ENCODE measurements at regions not wholly inside any gene's neighbourhood (a gene's known extent, or its start where the extent isn't known, plus 50 kb on each side); places are given as distances from the start of the nearest gene placed in this dataset.

DNA sequence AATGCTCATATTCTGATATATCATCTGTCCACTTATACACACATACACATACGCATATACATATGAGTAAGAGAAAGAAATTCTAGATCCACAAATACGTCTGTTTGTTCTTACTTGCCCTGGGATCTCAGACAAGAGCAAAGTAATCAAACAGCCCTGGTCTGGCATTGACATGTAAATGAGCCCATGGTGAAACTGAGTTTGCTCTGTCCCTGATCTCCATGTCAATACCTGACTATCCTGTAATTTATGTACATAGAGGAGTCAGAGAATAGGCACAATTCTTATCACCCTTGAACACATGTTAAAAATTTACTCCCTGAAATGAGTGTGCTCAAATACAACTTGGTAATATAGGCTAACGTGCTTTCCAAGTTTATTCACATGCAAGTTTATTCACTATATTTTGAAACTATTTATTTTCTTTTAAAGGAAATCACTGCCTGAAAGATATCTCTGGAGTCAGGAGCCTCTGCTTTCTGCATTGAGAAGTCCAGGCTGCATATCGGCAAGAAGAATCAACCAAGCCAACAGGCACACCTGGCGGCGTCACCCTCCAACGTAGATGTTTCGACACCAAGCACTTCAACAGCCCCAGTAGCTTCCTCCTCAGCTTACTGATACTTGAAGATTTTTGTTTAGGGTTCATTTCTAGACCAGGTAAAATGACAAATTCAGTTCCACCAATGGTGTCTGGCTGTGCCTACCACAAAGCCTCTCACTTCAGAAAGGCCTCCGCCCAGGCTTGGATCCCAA lies 100.6 kb downstream of the CMPK2 start:
- DNase-seq, result no peak

DNA sequence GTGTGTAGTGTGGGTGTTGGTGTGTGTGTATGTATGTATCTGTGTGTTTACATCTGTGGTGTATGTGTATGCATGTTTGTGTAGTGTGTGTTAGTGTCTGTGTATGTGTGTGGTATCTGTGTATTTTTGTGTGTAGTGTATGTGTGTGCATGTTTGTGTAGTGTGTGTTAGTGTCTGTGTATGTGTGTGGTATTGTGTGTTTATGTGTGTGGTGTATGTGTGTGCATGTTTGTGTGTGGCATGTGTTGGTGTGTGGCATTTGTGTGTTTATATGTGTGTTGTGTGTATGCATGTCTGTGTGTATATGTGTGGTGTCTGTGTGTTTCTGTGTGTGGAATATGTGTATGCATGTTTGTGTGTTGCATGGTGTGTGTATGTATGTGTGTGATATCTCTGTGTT lies 96.4 kb downstream of the CMPK2 start:
- no peak for DNase-seq

DNA sequence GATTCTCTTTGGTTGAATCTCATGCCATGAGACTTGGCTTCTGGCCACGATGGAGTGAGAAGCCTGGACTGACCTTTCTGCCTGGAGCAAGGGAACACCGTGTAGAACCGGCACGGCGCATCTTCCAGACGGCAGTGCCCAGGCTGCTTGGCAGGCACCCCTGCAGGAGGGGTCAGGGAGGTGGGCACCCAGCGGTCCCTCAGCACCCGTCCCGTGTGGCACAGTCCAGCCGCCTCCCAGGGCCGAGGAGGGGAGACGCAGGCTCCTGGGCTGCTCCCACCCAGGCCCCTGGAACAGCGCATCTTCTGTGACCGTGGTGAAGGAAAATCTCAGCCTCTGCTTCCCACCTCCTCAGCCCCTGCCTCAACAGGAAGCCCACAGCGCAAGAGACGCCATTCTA lies 95.7 kb downstream of the CMPK2 start:
- DNase-seq, result no peak

DNA sequence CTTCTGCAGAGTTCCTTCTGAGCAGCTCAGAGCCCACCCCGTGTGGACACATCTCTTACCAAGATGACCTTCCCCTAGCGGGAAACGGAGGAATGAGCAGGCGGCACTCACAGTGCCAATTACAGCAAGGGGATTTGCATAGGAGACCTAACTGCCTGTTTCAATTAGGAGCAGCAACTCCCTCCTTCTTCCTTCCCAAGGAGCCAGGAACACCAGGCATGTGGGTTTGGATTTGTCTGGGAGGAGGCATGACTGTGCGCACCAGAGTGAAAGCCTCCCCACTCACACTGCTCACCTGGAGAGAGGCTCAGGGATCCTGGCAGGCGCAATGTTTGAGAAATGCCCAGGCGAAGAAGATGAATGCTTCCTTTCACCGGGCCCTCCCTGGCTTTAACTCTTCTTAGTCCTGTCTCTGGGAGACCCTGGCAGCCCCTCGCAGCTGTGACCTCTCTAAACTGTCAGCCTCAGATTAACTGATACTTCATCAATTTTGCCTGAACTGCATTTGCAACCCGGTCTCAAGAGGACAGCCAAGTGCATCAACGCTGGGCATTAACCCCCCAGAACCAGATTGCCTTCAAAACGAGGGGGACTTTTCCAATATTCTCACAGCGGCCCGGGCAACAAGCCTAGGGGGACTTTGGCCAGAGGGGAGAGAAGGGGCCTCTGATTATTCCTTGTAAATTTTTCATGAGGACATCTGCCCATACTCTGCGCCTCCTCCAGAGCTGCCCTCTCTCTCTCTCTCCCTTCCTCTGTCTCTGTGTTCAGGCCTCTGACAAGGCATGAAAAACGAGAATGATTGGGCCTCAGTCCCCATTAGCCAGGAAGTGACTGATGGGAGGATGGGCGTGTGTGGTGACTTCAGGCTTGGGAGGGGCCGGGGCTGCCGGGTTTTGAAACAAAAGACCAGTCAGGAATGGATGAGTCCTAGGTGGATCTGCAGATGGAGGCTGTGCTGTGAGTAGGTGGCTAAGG lies 93.8 kb downstream of the CMPK2 start:
- no peak for DNase-seq

DNA sequence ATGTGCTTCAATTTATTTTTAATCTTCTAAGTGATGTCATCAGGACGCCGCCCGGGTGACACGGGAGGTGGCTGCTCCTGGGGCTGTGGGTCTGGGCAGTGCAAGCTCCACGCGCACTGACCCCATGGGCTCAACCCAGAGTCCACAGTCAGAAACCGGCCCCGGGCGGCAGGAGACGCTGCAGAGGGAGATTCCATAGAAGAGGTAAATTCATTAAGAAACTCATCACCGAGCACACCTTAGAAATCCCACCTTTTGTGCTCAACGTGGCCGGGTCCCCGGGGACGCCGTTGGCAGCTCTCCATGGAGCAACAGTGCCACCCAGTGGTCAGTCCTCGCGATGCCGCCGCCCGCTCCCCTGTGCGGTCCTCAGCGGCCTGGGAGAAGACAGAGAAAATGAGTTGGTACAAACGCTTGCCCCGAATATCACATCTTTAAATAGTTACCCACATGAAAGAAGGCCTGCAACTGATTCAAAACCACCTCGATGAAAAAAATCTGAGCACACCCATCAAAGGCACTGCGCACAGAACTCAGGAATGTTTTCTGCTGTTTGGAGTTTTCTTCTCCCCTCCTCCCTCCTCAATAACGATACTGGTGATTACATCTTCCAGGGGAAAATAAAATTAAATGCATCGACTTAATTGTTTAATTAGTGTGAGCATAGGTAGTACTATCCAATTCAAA lies 92.6 kb downstream of the CMPK2 start:
- DNase-seq, result peak; percentile 70

DNA sequence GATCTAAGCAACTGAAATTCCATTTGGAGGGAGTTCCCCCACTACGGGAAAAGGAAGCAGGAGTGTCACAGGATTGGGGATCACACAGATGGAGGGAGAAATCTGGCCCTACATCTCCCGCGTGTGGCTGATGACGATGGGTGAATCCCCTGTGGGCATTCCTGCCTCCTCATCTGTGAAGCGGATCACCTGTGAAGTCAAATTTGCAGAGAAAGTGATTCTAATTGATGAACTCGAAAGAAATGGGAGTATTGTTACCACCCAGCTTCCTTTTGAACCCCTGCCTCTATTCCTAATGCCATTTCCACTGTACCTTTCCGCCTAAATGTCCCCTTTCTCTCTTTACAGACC lies 92.0 kb downstream of the CMPK2 start:
- DNase-seq, result no peak

DNA sequence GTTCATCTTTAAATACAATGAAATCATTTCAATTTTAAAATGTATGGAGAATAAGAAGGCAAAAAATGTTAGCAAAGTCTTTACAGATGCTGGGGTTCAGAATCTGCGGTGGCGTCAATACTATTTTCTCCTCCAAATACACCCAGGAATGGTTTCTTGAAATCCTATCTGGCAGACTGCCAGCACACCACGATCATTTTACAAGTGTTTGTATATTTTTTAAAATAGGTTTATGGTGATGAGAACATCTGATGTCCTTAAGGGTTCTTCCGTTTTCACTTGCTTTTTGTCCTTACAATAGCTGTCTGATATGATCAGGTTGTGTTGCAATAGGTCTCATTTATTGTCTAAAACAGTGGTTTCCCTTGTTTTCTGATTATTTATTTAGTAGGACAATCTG lies 89.6 kb downstream of the CMPK2 start:
- no peak for DNase-seq

DNA sequence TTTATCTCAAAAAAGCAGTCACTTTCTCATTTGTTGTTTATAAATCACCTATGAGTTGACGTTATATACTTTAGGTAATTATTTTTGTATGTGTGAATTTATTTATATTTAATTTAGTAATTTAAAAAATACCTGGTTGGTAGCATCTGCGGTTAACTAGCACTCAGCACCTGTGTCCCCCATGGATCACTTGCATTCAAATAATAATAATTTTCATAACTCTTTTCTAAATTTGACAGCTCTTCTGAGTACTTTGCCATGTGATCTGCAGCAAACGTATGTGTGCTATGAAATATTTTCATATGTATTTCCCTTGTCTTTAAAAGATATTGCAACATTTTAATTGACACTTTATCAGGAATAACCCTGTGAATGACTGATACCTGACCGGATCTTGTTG lies 88.1 kb downstream of the CMPK2 start:
- no peak for DNase-seq

DNA sequence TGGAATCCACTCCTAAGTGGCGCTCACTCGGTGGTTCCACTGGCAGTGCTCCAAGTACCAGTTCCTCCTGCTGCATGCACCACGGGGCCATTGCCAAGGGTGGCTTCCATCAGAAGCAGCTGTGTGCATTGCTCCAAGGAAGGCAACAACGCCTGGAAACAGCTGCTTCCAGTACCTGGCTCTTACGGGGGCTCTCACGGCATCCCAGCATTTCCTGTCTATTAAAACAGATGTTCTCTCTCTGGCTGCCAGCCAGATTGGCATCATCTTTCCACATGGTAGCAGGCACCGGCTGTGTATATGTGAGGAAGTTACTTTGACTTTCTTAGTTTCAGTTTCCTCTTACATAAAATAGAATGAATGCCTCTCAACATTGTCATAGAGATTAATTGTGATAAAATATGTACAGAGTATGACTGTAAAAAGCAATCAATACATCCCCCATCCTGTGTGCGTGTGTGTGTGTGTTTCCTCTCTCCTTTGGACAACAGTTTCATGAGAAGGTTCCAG lies 84.9 kb downstream of the CMPK2 start:
- DNase-seq, result no peak

DNA sequence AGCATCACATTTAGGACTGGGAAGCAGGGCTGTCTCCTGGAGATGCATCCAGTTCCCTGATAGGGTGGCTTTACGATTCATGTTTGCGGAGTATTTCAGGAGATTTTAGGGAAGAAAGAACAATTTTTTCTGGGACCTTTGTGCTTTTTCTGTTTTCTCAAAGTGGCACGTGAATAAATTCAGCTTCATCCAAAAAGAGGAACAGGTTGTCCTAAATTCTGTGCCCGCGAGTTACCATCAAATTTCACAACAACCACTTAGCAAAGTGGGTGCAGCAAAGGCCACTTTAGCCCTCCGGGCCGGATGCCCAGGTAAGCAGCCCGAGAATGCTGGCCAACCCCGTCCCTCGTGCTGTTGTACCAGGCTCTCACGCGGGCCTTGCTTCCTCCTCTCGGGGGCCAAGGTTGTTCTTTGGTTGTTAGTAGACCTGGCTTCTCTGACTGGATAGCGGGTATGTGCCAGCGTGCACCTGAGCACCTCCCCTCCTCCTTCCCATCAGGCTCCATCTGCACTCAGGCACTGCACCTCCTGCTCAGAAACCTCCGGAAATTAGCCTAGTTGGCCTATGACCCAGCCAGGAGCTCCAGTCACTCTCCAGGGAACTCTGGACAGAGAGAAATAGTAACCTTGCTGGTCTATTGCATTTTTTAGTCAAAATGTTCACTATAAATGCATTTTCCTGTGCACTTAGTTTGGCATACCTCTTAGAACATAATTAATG lies 83.0 kb downstream of the CMPK2 start:
- no peak for DNase-seq

DNA sequence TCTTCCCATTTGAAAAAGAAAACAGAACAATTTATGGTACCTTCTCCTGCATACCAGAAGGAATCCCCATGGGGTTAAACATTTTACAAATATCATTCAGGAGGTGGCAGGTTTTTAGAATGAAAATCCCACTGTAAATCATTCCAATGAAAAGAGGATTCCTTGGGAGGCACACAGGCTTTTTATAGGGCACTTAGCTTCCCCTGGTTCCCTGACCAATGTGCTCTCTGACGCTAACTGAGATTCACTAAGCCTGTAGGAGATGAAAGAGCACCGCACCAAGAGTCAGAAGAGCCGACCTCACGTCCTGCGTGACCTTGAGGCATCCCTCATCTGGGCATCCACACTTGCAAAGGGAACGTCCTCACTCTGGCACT lies 82.5 kb downstream of the CMPK2 start:
- no peak for DNase-seq

DNA sequence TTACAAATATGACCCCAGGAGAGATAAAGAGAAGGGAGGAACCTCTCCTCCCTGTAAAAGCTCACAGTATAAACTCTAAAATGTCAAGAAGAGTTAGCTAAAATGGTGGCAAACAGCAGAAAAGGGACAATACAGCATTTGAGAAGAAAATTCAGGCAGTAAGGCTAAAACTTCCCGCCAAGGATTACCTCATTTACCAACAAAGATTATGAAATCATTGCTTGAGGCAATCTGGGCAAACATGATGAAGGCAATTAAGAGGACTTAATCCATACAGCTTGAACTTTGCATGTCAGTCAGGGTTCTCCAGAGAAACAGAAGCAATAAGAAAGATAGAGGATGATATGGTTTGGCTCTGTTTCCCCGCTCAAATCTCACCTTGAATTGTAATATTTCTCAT lies 81.4 kb downstream of the CMPK2 start:
- DNase-seq, result no peak

DNA sequence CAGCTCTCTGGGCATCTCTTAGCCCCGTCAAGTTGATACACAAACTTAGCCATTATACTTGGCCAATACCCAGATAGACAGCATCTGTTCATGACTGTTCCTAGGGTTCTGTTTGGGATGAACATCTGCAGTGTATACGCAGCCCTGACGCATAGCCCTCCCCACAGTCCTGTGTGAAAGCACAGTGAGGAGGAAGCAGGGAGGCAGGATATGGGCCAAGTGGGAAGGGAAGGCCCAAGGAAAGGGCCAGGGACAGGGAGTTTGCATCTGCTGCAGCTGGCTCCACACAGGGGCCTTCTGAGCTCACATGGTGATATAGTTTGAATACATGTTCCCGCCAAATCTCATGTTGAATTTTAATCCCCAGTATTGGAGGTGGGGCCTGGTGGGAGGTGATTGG lies 80.2 kb downstream of the CMPK2 start:
- DNase-seq, result no peak

DNA sequence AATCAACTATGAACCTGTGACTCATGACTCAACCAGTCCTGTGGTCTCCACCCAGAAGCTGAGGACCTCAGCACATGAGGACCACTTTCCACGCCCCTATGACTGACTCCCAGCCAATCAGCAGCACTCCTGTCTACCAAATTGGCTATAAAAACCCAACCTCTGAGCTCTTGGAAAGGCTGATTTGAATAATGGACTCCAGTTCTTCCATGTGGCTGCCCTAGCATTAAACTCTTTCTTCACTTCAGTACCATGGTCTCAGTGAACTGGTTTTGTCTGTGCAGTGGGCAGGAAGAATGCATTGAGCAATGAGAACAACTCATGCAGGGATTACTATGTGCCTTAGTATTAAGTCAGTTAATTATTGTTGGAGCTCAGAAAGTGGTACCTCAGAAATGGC lies 78.3 kb downstream of the CMPK2 start:
- DNase-seq, result no peak

DNA sequence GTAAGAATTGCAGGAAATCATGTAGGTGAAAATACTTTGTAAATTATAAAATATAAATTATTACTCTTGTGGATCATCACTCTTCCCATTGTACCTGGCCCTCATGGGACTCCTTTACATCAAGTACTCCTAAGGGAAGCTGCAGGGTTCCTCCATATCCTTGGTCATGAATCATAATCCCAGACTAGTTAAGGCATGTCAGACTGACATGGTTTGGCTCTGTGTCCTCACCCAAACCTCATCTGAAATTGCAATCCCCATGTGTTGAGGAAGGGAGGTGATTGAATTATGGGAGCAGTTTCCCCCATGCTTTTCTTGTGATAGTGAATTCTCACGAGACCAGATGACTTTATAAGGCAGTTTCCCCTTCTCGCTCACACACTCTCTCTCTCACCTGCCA lies 77.1 kb downstream of the CMPK2 start:
- DNase-seq, result no peak

DNA sequence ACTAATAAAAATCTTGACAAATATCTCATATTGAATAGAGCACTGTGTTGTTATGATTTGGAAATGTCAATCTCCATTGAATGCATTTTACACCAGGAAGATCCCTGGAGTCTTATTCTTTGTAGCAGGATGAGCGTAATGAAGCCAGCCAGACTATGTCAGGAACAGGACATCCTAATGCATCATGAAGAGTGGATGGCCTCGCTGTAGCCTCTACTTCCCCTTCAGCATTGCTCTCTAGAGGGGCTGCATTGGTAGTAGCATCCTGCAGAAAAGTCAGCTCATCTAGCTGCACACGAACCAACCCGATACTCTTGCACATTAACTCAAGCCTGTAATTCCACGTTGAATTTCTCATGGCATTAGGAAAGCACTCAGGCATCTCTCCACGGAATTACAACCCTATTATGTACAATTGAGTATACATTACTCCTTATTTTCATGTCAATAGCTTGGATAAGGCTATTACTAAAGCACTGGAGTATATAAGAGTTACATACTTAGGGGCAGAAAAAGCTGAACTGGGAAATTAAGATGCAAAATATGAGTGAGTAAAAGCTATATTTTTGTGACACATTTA lies 76.1 kb downstream of the CMPK2 start:
- no peak for DNase-seq

DNA sequence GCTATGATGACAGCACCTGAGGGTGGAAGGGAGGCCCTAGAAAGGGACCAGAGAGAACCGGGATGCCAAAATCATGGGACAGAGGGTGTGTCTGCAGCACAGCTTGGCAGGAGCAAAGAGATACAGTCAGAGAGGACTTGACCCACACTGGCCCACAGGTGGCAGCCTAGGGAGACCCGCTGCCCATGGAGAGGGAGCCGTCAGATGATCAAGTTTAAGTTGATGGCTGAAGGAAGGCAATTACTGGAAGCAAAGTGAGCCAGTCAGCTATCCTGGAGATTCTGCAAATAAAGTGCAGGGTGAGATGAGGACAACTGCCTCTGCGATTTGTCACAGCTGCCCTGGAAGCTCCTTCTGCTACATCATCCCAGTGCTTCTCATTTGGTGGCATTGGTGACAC lies 74.0 kb downstream of the CMPK2 start:
- no peak for DNase-seq

DNA sequence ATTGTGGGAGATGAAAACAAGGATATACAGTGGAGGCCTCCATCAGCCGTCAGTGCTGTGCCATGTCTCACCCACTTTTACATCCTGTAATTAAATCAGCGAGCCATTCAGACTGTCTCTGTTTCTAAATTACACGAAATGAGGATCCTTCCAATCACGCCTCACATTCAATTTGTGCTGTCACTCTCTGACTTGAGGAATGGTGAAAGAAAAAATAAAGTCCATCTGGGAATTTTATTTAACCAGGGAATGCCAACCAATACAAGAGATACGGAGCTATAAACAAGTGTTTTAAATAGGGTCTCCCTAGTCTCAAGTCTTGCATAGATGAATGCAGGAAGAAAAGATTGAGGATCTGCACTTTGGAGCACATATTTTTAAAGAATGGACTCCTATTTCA lies 72.8 kb downstream of the CMPK2 start:
- DNase-seq, result no peak

DNA sequence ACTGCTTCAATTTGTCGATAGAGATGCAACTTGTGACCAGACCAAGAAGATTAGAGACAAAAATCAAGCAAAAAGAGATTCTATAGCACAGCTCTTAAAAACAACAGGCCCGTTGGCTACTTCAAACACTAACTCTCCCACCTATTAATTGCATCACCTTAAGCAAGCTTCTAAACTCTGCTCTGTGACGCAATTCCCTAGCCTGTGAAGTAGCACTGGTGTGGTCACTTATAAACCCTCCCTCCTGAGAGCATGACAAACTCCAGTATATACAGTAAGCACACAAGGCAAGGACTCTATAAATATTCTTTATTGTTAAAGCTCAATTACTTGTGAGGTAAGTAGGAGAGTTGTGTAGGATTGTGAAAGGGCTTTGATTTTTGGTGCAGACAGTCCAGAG lies 72.3 kb downstream of the CMPK2 start:
- DNase-seq, result no peak

DNA sequence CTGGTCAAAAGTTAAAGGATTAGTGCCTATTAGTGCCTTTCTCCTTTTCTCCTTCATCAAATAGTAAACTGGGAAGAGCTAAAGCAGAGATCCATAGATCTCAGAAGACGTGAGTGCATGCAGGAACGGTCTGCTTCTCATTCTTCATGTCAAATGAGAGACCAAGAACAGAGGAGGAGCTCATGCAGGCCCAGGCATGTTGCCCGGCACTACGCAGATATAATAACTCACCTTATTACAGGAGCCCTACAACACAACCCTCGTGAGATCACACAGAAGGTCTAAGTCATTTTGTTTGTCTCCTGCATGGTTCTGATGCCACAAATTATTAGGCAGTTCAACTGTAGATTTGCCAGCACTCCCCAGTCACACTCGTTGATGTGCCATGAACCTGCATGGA lies 71.8 kb downstream of the CMPK2 start:
- DNase-seq, result no peak

DNA sequence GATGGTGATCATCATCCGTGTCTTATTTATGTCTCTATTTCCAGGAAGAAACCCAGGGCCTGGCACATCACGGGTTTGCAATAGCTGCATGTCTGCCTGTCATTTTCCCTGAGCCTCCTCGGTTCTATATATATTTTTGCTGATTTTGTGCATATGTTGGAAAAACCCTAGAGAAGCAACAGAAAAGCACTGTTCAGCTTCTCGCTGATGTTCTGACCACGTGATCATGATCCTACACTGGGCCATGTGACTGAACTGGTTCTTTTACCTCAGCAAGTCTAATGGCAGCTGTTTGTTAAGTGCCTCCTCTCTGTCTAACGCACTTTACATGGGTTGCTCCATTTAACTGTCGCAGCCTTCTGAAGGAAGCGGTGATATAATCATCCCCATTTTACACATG lies 71.3 kb downstream of the CMPK2 start:
- DNase-seq, result no peak

All from activated CD4-positive, alpha-beta T cell treated with anti-CD3 and anti-CD28 coated beads, Interleukin-2, amount 50 U/mL, for 16 hours (primary cell).